GM18498 (cell line): ENCODE measurements at regions not wholly inside any gene's neighbourhood (a gene's known extent, or its start where the extent isn't known, plus 50 kb on each side); places are given as distances from the start of the nearest gene placed in this dataset.
"Not testable (repeated sequence)": the region's sequence is repeated elsewhere in the genome, so short reads cannot be mapped to it uniquely, and the experiment has no call there.

Experiments
- ATAC-seq: cut with Tn5 transposase; IDR thresholded peaks from one replicate; pipeline ENCODE4 v1.9.1; 2021; ENCODE audit warnings: mild to moderate bottlenecking, moderate library complexity; ENCODE audit not compliant: unreplicated experiment

GRCh38 chr4:177494791-177495190, 52.6 kb upstream of the AGA start:
- ATAC-seq: no peak

GRCh38 chr4:177495626-177496025, 53.4 kb upstream of the AGA start:
- not testable (repeated sequence) for ATAC-seq

DNA sequence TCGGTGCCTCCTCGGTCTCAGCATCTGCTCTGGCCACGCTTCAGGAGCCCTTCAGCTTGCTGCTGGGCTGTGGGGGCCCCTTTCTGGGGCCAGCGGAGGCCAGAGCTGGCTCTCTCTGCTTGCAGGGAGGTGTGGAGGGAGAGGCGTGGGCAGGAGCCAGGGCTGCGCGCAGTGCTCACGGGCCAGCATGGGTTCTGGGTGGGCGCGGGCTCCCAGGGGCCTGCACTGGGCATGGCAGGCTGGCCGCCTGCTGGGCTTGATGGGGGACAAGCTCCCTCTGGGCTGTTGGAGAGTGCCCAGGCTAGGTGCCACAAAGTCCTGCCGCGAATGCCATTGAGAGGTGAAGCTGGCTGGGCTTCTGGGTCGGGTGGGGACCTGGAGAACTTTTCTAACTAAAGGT, 57.3 kb upstream of the AGA start:
- ATAC-seq: no peak

DNA sequence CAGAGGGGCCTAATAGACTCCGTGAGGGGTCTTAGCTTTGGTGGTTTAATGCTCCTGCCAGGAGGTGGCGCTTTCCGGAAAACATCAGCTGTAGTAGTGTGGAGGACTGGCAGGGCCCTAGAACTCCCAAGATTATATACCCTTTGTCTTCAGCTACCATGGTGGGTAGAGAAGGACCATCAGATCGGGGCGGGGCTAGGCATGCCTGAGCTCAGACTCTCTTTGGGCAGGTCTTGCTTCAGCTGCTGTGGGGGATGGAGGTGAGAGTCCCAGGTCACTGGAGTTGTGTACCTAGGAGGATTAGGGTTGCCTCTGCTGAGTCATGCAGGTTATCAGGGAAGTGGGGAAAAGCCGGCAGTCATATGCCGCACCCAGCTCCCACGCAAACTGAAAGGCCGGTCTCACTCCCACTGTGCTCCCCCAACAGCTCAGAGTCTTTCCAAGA, 63.0 kb upstream of the AGA start:
- no peak for ATAC-seq

DNA sequence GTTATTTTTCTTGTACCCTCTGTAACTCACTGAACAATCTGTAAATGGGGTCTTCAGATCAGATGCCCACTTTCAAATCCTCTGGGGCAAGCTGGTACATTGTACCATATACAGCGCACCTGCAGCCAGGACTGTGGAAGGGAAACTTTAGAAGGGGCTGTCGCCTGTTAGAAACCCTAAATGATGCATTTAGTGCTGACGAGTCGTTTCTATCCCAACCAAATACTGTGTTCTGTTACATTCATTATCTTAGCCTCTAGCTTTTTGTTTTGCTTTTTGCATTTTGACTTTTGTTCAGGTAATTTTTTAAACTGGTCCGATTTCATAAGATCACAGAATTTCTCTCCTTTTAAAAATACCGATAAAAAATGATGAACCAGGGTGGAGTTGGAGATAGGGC, 66.4 kb upstream of the AGA start:
- ATAC-seq: no peak

DNA sequence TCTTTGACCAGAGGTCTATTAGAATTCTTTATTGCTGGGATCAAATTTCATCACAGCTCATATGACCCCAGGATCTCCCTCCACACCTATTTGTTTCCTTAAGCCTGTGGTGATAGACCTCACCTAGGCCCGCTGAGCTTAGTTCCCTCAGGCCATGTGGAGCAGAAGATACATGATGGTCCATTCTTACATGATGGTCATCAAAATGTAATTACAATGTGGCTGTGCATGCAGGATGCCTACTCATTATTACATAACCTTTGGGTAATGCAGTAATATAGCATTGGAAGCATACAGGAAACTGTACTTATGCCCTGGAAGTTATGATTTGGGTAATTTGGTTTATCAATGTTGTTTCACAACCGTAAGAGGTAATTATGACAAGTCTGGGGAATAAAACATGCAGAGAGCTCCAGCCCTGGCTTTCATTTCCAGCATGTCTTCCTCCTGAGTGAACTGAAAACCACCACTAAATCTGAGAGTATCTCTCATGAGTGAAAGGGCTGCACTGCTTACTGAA, 67.0 kb upstream of the AGA start:
- no peak for ATAC-seq

- no peak for ATAC-seq
These were observed 69.4 kb upstream of the AGA start for GRCh38 chr4:177511611-177512010.

- ATAC-seq: no peak
These were observed 70.4 kb upstream of the AGA start for GRCh38 chr4:177512646-177513045.

- ATAC-seq: no peak
These were observed 75.6 kb upstream of the AGA start for GRCh38 chr4:177517862-177518261.

- no peak for ATAC-seq
These were observed 77.4 kb upstream of the AGA start for GRCh38 chr4:177519481-177520260.

DNA sequence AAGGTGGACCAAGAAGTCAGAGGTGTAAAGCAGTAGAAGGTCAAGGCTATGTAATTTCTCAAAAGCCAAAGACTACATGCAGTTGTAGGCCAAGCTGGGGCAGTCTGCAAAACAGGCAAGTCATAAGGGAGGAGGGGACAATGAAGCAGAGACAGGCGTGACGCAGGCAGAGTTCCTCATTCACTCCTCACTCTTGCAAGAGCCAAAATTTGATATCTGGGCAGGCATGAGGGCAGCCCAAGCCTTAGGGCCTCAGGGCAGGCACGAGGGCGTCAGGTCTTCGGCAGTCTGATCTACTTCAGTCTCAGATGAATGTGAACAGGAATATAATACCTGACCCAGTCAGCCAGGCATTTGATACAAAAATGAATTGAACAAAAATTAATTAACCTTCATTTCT, 86.4 kb upstream of the AGA start:
- ATAC-seq: no peak

- ATAC-seq: no peak
These were observed 88.3 kb upstream of the AGA start for GRCh38 chr4:177530561-177530960.

DNA sequence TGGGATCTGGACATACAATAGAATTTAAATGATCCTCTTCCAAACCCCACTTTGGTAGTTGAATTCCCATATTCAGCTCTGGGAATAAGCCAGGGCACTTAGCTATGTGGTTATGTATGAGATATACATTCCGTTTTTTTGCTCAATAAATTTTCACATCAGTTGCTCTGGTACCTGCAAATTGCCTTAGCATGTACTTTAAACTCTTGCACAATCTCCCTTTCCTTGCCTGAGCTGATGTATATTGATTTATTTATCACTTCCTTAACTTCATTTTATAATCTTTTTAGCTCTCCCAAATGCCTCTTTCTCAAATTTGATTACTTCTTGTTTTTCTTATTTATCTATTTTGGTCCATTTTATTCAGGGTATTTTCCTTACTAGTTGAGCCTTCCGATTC, 90.1 kb upstream of the AGA start:
- no peak for ATAC-seq

DNA sequence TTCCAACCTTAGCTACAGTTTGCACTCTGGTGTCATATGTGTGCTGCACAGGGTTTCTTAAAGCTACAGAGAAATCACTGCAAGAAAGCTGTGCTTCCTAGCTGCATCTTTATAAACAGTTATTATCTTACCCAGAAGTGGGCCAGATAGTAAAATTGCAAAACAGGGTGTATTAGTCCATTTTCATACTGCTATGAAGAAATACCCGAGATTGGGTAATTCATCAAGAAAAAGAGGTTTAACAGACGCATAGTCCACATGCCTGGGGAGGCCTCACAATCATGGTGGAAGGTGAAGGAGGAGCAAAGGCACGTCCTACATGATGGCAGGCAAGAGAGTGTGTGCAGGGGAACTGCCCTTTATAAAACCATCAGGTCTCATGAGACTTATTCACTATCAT, 92.6 kb upstream of the AGA start:
- ATAC-seq: not testable (repeated sequence)

- no peak for ATAC-seq
These were observed 104.5 kb upstream of the AGA start for GRCh38 chr4:177546745-177547144.

GRCh38 chr4:177547985-177548384, 105.7 kb upstream of the AGA start:
- ATAC-seq: no peak

GRCh38 chr4:177555007-177555574, 112.9 kb upstream of the AGA start:
- no peak for ATAC-seq

- no peak for ATAC-seq
These were observed 115.2 kb upstream of the AGA start for GRCh38 chr4:177557416-177557815.

DNA sequence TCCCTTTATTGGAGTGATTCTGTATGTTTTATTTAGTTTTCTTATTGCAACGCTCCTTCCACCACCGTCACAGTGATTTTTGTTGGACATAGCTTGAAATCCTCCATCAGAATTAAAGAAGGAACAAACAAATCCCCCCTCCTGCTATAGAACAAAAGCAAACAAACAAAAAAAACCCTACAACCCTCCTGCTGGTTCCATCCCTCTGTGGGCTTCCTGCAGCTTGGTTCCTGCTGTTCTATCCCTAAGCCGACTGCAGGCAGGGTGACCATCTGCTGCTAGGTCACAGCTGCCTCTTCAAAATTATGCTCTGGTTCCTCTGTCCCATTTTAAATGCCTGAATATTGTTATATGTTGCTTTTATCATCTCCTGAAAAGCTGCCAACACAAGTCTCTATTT, 116.8 kb upstream of the AGA start:
- ATAC-seq: no peak

GRCh38 chr4:177562163-177562562, 119.9 kb upstream of the AGA start:
- ATAC-seq: no peak

DNA sequence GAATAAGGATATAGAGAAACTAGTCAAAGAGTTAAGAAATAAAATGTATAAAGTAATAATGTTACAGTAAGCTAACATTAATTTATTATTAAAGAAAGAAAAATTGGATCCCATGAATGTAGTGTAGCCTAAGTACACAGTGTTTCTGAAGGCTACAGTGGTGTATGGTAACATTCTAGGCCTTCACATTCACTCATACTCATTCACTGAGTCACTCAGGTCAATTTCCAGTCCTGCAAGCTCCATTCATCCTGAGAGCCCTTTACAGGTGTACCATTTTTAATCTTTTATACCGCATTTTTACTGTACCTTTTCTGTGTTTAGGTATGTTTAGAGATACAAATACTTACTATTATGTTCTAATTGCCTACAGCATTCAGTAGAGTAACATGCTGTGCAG, 120.6 kb upstream of the AGA start:
- no peak for ATAC-seq

DNA sequence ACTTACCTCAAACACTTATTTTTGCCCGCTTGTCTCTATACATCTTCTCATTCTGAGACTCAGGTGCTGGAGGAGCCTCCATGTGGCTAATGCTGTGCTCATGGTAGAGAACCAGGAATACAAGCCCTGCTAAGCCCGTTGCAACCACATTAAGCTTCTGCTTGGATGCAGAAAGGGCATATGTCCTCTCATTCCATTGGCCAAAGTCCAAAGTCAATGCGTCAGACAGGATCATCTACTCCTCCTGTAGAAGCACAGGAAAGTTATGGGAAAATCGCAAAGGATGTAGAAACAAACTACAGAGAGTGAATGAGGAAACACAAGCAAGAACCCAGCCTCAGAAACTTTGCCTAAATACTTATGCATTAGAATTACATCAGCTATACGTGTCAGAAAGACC, 124.5 kb upstream of the AGA start:
- ATAC-seq: no peak

GRCh38 chr4:177568931-177569330, 126.7 kb upstream of the AGA start:
- no peak for ATAC-seq
